ENCODE measurements at regions not wholly inside any gene's neighbourhood (a gene's known extent, or its start where the extent isn't known, plus 50 kb on each side); places are given as distances from the start of the nearest gene placed in this dataset.
"Not testable (repeated sequence)": the region's sequence is repeated elsewhere in the genome, so short reads cannot be mapped to it uniquely, and the experiment has no call there.

GRCh38 chr6:58073263-58073662 lies 755.8 kb downstream of the PRIM2 start:
- Histone ChIP-seq H3K4me3 (ENCODE audit: low read depth in 2 of 2, low read length in 2 of 2) (no peak overlapping the region), H3K9me3 (ENCODE audit: control insufficient read depth, insufficient read depth, low read depth, low read length) (no peaks in the 10 kb centered on the region), H3K27ac (ENCODE audit: low read length) (no peak overlapping the region), H3K4me1 (ENCODE audit: control insufficient read depth, insufficient read depth, low read length) (no peaks in the 10 kb centered on the region), H3K36me3 (ENCODE audit: control insufficient read depth, insufficient read depth, low read length) (no peaks in the 10 kb centered on the region), H3K27me3 (ENCODE audit: control insufficient read depth, insufficient read depth, low read length) (peaks cover 3% of the 10 kb centered on the region; the same call in 1 of the 2 replicates)
- POLR2A ChIA-PET, result no interaction called here
- DNase-seq (ENCODE audit: low read depth, low spot score), result no peak
- no TSS peak for BruUV-seq (replicated peaks)
- intact Hi-C loops (cut with micrococcal nuclease; ENCODE audit: unreplicated experiment) (no loop called here), in situ Hi-C loops (cut with HindIII; ENCODE audit: low pct_unique_long_range_greater_than_20kb, low sequenced_read_pairs) (no loop called here)
- CTCF ChIA-PET, result no interaction called here
- TF ChIP-seq TCF7L2 (IDR thresholded peaks at IDR 0.05; ENCODE audit: low read depth, low read length) (no peak), POLR2AphosphoS5 (IDR thresholded peaks at IDR 0.05; ENCODE audit: low read depth, low read length) (no peak), CTCF (IDR thresholded peaks at IDR 0.05) (no peak), REST (IDR thresholded peaks at IDR 0.05; ENCODE audit: insufficient read depth in 1 of 2, low read depth in 2 of 2, low read length in 1 of 2) (no peak), SIN3A (IDR thresholded peaks at IDR 0.05; ENCODE audit: borderline replicate concordance, insufficient read depth, low read depth, low read length) (no peak)
- no peak for ATAC-seq

- CTCF ChIA-PET; in situ Hi-C loops (cut with HindIII; ENCODE audit: low pct_unique_long_range_greater_than_20kb, low sequenced_read_pairs); ATAC-seq; H3K36me3 ChIP-seq (ENCODE audit: control insufficient read depth, insufficient read depth, low read length); H3K4me1 ChIP-seq (ENCODE audit: control insufficient read depth, insufficient read depth, low read length); H3K27me3 ChIP-seq (ENCODE audit: control insufficient read depth, insufficient read depth, low read length); intact Hi-C loops (cut with micrococcal nuclease; ENCODE audit: unreplicated experiment); H3K9me3 ChIP-seq (ENCODE audit: control insufficient read depth, insufficient read depth, low read depth, low read length); H3K27ac ChIP-seq (ENCODE audit: low read length); DNase-seq (ENCODE audit: low read depth, low spot score); BruUV-seq (replicated peaks); POLR2A ChIA-PET; H3K4me3 ChIP-seq (ENCODE audit: low read depth in 2 of 2, low read length in 2 of 2): not testable (repeated sequence)
These were observed 772.6 kb downstream of the PRIM2 start for GRCh38 chr6:58090067-58090466.

GRCh38 chr6:58097251-58097650 lies 779.8 kb downstream of the PRIM2 start:
- ATAC-seq; DNase-seq (ENCODE audit: low read depth, low spot score); intact Hi-C loops (cut with micrococcal nuclease; ENCODE audit: unreplicated experiment); H3K4me3 ChIP-seq (ENCODE audit: low read depth in 2 of 2, low read length in 2 of 2); BruUV-seq (replicated peaks); POLR2A ChIA-PET; H3K9me3 ChIP-seq (ENCODE audit: control insufficient read depth, insufficient read depth, low read depth, low read length); H3K36me3 ChIP-seq (ENCODE audit: control insufficient read depth, insufficient read depth, low read length); in situ Hi-C loops (cut with HindIII; ENCODE audit: low pct_unique_long_range_greater_than_20kb, low sequenced_read_pairs); H3K27ac ChIP-seq (ENCODE audit: low read length); H3K4me1 ChIP-seq (ENCODE audit: control insufficient read depth, insufficient read depth, low read length); CTCF ChIA-PET; H3K27me3 ChIP-seq (ENCODE audit: control insufficient read depth, insufficient read depth, low read length): not testable (repeated sequence)

All from Panc1 (cell line).